Keratinocyte (primary cell): ENCODE measurements at regions not wholly inside any gene's neighbourhood (a gene's known extent, or its start where the extent isn't known, plus 50 kb on each side); places are given as distances from the start of the nearest gene placed in this dataset.
A peak's percentile ranks its signal among the peaks of the same experiment; 100 is the strongest.

Experiments used
- DNase-seq: peaks from one replicate; pipeline ENCODE4 v3.0.0-alpha.2; 2011; ENCODE audit warnings: low read depth, missing footprints, low spot score
- FAIRE-seq: peaks from 2 replicates; lab custom pipeline; 2011; peaks lifted over from hg19 to GRCh38; lab: Jason Lieb, UNC
- H2AFZ ChIP-seq: 2 replicates; pipeline ENCODE4 v1.6.0; 2012; ENCODE audit warnings: low read length, control low read depth, inconsistent platforms; ENCODE audit not compliant: control insufficient read depth
- H3K27ac ChIP-seq: 2 replicates; pipeline ENCODE4 v1.5.1; 2011; ENCODE audit warnings: low read length; ENCODE audit not compliant: control insufficient read depth, insufficient read depth
- H3K27me3 ChIP-seq: 3 replicates; pipeline ENCODE4 v1.6.0; 2011; ENCODE audit warnings: low read length; ENCODE audit not compliant: control insufficient read depth, insufficient read depth; ENCODE audit errors: extremely low read depth
- H3K36me3 ChIP-seq, 2 experiments: 2 replicates in 1 of 2; 3 replicates in 1 of 2; pipeline ENCODE4 v1.5.1; 2011; ENCODE audit warnings: low read length in 2 of 2, mild to moderate bottlenecking in 1 of 2; ENCODE audit not compliant: control insufficient read depth in 2 of 2, insufficient read depth in 2 of 2; ENCODE audit errors: extremely low read depth in 1 of 2
- H3K4me1 ChIP-seq: 3 replicates; pipeline ENCODE4 v1.5.1; 2011; ENCODE audit warnings: low read length; ENCODE audit not compliant: control insufficient read depth, insufficient read depth; ENCODE audit errors: extremely low read depth
- H3K4me2 ChIP-seq: 3 replicates; pipeline ENCODE4 v1.6.0; 2011; ENCODE audit warnings: low read depth, low read length; ENCODE audit not compliant: control insufficient read depth, insufficient read depth; ENCODE audit errors: extremely low read depth
- H3K4me3 ChIP-seq, 3 experiments: fragments of 200-600 bp in 1 of 3; sonication (generic) in 1 of 3; 2 replicates in 2 of 3; 3 replicates in 1 of 3; pipeline ENCODE4 v1.5.1; 2011 to 2016; ENCODE audit warnings: low read length in 3 of 3, mild to moderate bottlenecking in 3 of 3, control low read depth in 2 of 3, inconsistent platforms in 1 of 3, low read depth in 1 of 3, mixed read lengths in 1 of 3, mixed run types in 1 of 3, moderate library complexity in 1 of 3; ENCODE audit not compliant: control insufficient read depth in 2 of 3, insufficient read depth in 2 of 3; ENCODE audit errors: extremely low read depth in 1 of 3
- H3K79me2 ChIP-seq: 2 replicates; pipeline ENCODE4 v1.6.0; 2012; ENCODE audit warnings: low read length; ENCODE audit not compliant: control insufficient read depth, insufficient read depth
- H3K9ac ChIP-seq: 3 replicates; pipeline ENCODE4 v1.6.0; 2011; ENCODE audit warnings: low read length; ENCODE audit not compliant: control insufficient read depth, insufficient read depth; ENCODE audit errors: extremely low read depth
- H3K9me1 ChIP-seq: 3 replicates; pipeline ENCODE4 v1.6.0; 2011; ENCODE audit warnings: low read length; ENCODE audit not compliant: control insufficient read depth, insufficient read depth; ENCODE audit errors: extremely low read depth
- H3K9me3 ChIP-seq: 2 replicates; pipeline ENCODE4 v1.5.1; 2012; ENCODE audit warnings: low read depth, low read length; ENCODE audit not compliant: control insufficient read depth
- H4K20me1 ChIP-seq: 3 replicates; pipeline ENCODE4 v1.6.0; 2011; ENCODE audit warnings: low read length; ENCODE audit not compliant: control insufficient read depth, insufficient read depth; ENCODE audit errors: extremely low read depth
- CTCF ChIP-seq, 3 experiments: IDR thresholded peaks in 1 of 3; conservative IDR thresholded peaks in 1 of 3; optimal IDR thresholded peaks in 1 of 3; 2 replicates in 2 of 3; 3 replicates in 1 of 3; pipeline versions ENCODE3 to v1.5.1; 2011; ENCODE audit warnings: low read length in 3 of 3, mild to moderate bottlenecking in 3 of 3, moderate library complexity in 2 of 3, control low read depth in 1 of 3, inconsistent platforms in 1 of 3; ENCODE audit not compliant: insufficient read depth in 2 of 3; ENCODE audit errors: extremely low read depth in 1 of 3
- EZH2 ChIP-seq: IDR thresholded peaks from one replicate; pipeline ENCODE4 v1.6.1; 2012; ENCODE audit warnings: inconsistent platforms, mild to moderate bottlenecking, low read length, moderate library complexity
- dilution Hi-C: fragments of 300-500 bp; cut with MboI; formaldehyde crosslinking; loops from one replicate; pipeline ENCODE4 v1.7.0; 2020; ENCODE audit warnings: low sequenced_read_pairs; ENCODE audit not compliant: extremely low pct_ligation_motif_present

DNA sequence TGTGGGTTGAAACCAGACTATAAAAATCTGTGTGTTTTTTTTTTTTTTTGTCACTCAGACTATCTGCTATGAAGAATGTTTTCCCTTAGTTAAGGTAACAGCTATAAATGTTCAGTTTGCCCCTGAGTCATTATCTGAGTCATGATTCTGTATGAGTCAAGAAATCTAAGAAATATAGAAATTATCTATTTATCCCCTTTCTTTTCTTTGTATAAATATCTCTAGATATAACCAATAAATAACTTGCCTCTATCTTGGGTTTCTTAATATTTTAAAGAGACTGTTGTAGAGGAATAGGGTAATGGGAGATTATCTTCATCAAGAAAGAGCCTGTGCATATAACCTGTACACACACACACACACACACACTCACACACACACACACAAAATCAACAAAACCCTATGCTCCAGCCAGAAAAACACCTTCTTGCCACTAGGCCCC is 161.7 kb upstream of the EEA1 start:
- no peaks in the 10 kb centered on the region for H3K9me1 ChIP-seq
- no peaks in the 10 kb centered on the region for H3K9me3 ChIP-seq
- FAIRE-seq (no peak), DNase-seq (peak; percentile 17)
- H2AFZ ChIP-seq: no peak overlapping the region
- H3K27ac ChIP-seq: peak overlapping the region; percentile 92
- peaks cover 40% of the 10 kb centered on the region for H3K4me1 ChIP-seq
- no peaks in the 10 kb centered on the region for H3K36me3 ChIP-seq
- H4K20me1 ChIP-seq: no peaks in the 10 kb centered on the region
- H3K9ac ChIP-seq: peak overlapping the region; percentile 18
- dilution Hi-C loops: no loop called here
- H3K4me2 ChIP-seq: peak overlapping the region; percentile 68
- H3K4me3 ChIP-seq: no peak overlapping the region
- TF ChIP-seq CTCF (optimal IDR thresholded peaks at IDR 0.05 in 1 of 3, IDR thresholded peaks at IDR 0.05 in 1 of 3, conservative IDR thresholded peaks at IDR 0.05 in 1 of 3; ENCODE audit: extremely low read depth in 1 of 3, insufficient read depth in 2 of 3, low read length in 3 of 3): no peak
- no peak for TF ChIP-seq EZH2
- no peaks in the 10 kb centered on the region for H3K27me3 ChIP-seq
- no peaks in the 10 kb centered on the region for H3K79me2 ChIP-seq

DNA sequence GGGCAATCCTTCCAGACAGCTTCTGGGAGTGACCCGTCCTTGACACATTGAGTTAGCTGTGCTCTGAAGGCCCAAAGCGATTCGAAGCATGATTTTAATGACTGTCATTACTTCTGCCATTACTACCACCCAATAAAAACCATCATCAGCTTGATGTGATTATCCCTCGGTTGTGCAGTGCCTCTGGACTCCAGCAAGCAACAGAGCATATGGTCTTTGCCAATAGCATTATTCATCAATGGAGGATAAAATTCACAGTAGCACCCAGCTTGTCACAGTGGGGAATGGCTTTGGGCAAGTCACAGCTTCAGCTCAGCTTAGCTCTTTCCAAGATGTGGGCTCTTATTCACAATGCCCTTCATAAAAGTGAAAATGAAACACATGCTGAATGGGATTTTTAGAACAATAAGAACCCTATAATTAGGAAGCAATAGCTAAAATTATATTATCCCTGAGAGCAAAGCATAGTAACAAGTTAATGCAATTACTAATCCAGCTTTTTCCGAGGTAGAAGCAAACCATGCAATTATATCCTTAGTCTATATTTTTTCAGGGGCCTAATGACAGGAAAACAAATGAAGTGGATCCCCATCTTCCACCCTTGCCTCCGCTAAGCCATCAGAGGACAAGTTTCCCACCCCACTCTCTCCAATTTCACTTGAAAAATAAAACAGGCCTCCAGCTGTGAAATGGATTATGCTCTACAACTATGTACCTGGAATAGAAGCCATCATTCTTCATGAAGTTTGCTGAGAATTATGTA is 163.0 kb upstream of the EEA1 start:
- Histone ChIP-seq H3K4me2 (no peak overlapping the region), H3K27ac (no peak overlapping the region), H3K36me3 (no peaks in the 10 kb centered on the region), H3K79me2 (no peaks in the 10 kb centered on the region), H3K9me1 (no peaks in the 10 kb centered on the region), H3K4me1 (peaks cover 38% of the 10 kb centered on the region), H3K27me3 (no peaks in the 10 kb centered on the region), H3K9me3 (no peaks in the 10 kb centered on the region), H2AFZ (no peak overlapping the region), H3K9ac (no peak overlapping the region), H3K4me3 (no peak overlapping the region), H4K20me1 (no peaks in the 10 kb centered on the region)
- DNase-seq (no peak), FAIRE-seq (no peak)
- dilution Hi-C loops: no loop called here
- TF ChIP-seq CTCF (optimal IDR thresholded peaks at IDR 0.05 in 1 of 3, IDR thresholded peaks at IDR 0.05 in 1 of 3, conservative IDR thresholded peaks at IDR 0.05 in 1 of 3; ENCODE audit: extremely low read depth in 1 of 3, insufficient read depth in 2 of 3, low read length in 3 of 3) (no peak), EZH2 (no peak)
